ENCODE measurements at regions not wholly inside any gene's neighbourhood (a gene's known extent, or its start where the extent isn't known, plus 50 kb on each side); places are given as distances from the start of the nearest gene placed in this dataset.

GRCh38 chr3:148631124-148631903 is 66.4 kb upstream of the AGTR1 start:
- TF ChIP-seq CTCF (IDR thresholded peaks at IDR 0.05) = no peak
- TF ChIP-seq POLR2AphosphoS5 (IDR thresholded peaks at IDR 0.05) = no peak

All from breast epithelium (tissue), 3 donors.